ENCODE measurements at regions not wholly inside any gene's neighbourhood (a gene's known extent, or its start where the extent isn't known, plus 50 kb on each side); places are given as distances from the start of the nearest gene placed in this dataset.

GRCh38 chr11:23704183-23704582 lies 792.7 kb upstream of the LUZP2 start:
- DNase-seq (ENCODE audit: low read depth) = no peak
- no peak for TF ChIP-seq CTCF (IDR thresholded peaks at IDR 0.05; ENCODE audit: insufficient read depth, low read depth, low read length, missing control alignments)
- H3K4me3 ChIP-seq (ENCODE audit: low read depth, low read length) = no peak overlapping the region

- no peak for DNase-seq (ENCODE audit: low read depth)
- no peak overlapping the region for H3K4me3 ChIP-seq (ENCODE audit: low read depth, low read length)
- no peak for TF ChIP-seq CTCF (IDR thresholded peaks at IDR 0.05; ENCODE audit: insufficient read depth, low read depth, low read length, missing control alignments)
These were observed 784.9 kb upstream of the LUZP2 start for GRCh38 chr11:23711981-23712380.

- no peak for DNase-seq (ENCODE audit: low read depth)
- no peak for TF ChIP-seq CTCF (IDR thresholded peaks at IDR 0.05; ENCODE audit: insufficient read depth, low read depth, low read length, missing control alignments)
These were observed 777.8 kb upstream of the LUZP2 start for GRCh38 chr11:23719016-23719415.

GRCh38 chr11:23723861-23724260 lies 773.0 kb upstream of the LUZP2 start:
- no peak overlapping the region for H3K4me3 ChIP-seq (ENCODE audit: low read depth, low read length)
- no peak for TF ChIP-seq CTCF (IDR thresholded peaks at IDR 0.05; ENCODE audit: insufficient read depth, low read depth, low read length, missing control alignments)
- peak; percentile 52 for DNase-seq (ENCODE audit: low read depth)

More at GRCh38 chr11:23719016-23719415, 777.8 kb upstream of the LUZP2 start:
- H3K4me3 ChIP-seq (ENCODE audit: low read depth, low read length) = no peak overlapping the region

GRCh38 chr11:23725752-23726151 lies 771.1 kb upstream of the LUZP2 start:
- no peak for DNase-seq (ENCODE audit: low read depth)
- no peak overlapping the region for H3K4me3 ChIP-seq (ENCODE audit: low read depth, low read length)
- TF ChIP-seq CTCF (IDR thresholded peaks at IDR 0.05; ENCODE audit: insufficient read depth, low read depth, low read length, missing control alignments) = no peak

- no peak for TF ChIP-seq CTCF (IDR thresholded peaks at IDR 0.05; ENCODE audit: insufficient read depth, low read depth, low read length, missing control alignments)
- no peak for DNase-seq (ENCODE audit: low read depth)
- no peak overlapping the region for H3K4me3 ChIP-seq (ENCODE audit: low read depth, low read length)
These were observed 769.5 kb upstream of the LUZP2 start for GRCh38 chr11:23727387-23727786.

- DNase-seq (ENCODE audit: low read depth) = no peak
- no peak for TF ChIP-seq CTCF (IDR thresholded peaks at IDR 0.05; ENCODE audit: insufficient read depth, low read depth, low read length, missing control alignments)
- no peak overlapping the region for H3K4me3 ChIP-seq (ENCODE audit: low read depth, low read length)
These were observed 769.1 kb upstream of the LUZP2 start for GRCh38 chr11:23727794-23728193.

Data from GM12865 (cell line).